A673 (cell line): ENCODE measurements at regions not wholly inside any gene's neighbourhood (a gene's known extent, or its start where the extent isn't known, plus 50 kb on each side); places are given as distances from the start of the nearest gene placed in this dataset.
"Not testable (repeated sequence)": the region's sequence is repeated elsewhere in the genome, so short reads cannot be mapped to it uniquely, and the experiment has no call there.

Source experiments
- BruUV-seq: library from RNA; stranded (reverse); fragments of 400-500 nt; replicated peaks from 2 replicates; lab custom pipeline; 2021; lab: Mats Ljungman, UMichigan
- CTCF ChIA-PET: fragments of 300-600 bp; sonication (Branson Sonifier 250); formaldehyde crosslinking; loops from one replicate; lab custom pipeline; 2022; ENCODE audit warnings: antibody characterized with exemption; lab: Charles Lee
- POLR2A ChIA-PET: fragments of 300-600 bp; sonication (Branson Sonifier 250); formaldehyde crosslinking; loops from one replicate; lab custom pipeline; 2022; ENCODE audit warnings: antibody characterized with exemption; ENCODE audit not compliant: low non-redundant PET; lab: Charles Lee
- DNase-seq: peaks from one replicate; pipeline ENCODE4 v3.0.0-alpha.2; 2015; ENCODE audit warnings: low spot score
- H3K27ac ChIP-seq: fragments of 200-600 bp; sonication (generic); 2 replicates; pipeline ENCODE4 v1.5.1; 2016; ENCODE audit warnings: mixed run types, low read depth, mild to moderate bottlenecking, mixed read lengths, antibody characterized with exemption, low read length; ENCODE audit not compliant: poor library complexity, severe bottlenecking
- H3K27me3 ChIP-seq: fragments of 200-600 bp; sonication (generic); replicated peaks from 2 replicates; pipeline ENCODE4 v1.6.1; 2017; ENCODE audit warnings: mixed run types, low read depth, mild to moderate bottlenecking, mixed read lengths, antibody characterized with exemption, low read length; ENCODE audit not compliant: insufficient read depth, poor library complexity
- H3K36me3 ChIP-seq: fragments of 200-600 bp; sonication (generic); 2 replicates; pipeline ENCODE4 v1.6.1; 2016; ENCODE audit warnings: mixed run types, mild to moderate bottlenecking, mixed read lengths, antibody characterized with exemption, low read length; ENCODE audit not compliant: insufficient read depth, poor library complexity, severe bottlenecking
- H3K4me1 ChIP-seq: fragments of 200-600 bp; sonication (generic); 2 replicates; pipeline ENCODE4 v1.6.1; 2017; ENCODE audit warnings: mixed run types, mild to moderate bottlenecking, mixed read lengths, antibody characterized with exemption, low read length; ENCODE audit not compliant: insufficient read depth, poor library complexity, severe bottlenecking
- H3K4me3 ChIP-seq: fragments of 200-600 bp; sonication (generic); 2 replicates; pipeline ENCODE4 v1.5.1; 2016; ENCODE audit warnings: low read depth, mixed run types, mild to moderate bottlenecking, mixed read lengths, low read length; ENCODE audit not compliant: poor library complexity, severe bottlenecking
- H3K9me3 ChIP-seq: fragments of 200-600 bp; sonication (generic); 2 replicates; pipeline ENCODE4 v1.6.1; 2016; ENCODE audit warnings: mixed run types, low read depth, mild to moderate bottlenecking, mixed read lengths, antibody characterized with exemption, low read length; ENCODE audit not compliant: poor library complexity, severe bottlenecking
- CTCF ChIP-seq: fragments of 300-800, 200-600 bp; sonication (generic); conservative IDR thresholded peaks from 2 replicates; pipeline ENCODE4 v1.5.1; 2017; ENCODE audit warnings: low read depth, mild to moderate bottlenecking, antibody characterized with exemption, low read length, moderate library complexity, mixed read lengths
- EZH2 ChIP-seq: fragments of 200-600 bp; sonication (generic); IDR thresholded peaks from 2 replicates; pipeline ENCODE4 v1.6.1; 2017; ENCODE audit warnings: borderline replicate concordance, low read depth, mild to moderate bottlenecking, mixed read lengths, antibody characterized with exemption, low read length; ENCODE audit not compliant: poor library complexity, severe bottlenecking
- intact Hi-C: fragments of 100-400 bp; cut with micrococcal nuclease; formaldehyde crosslinking; loops from one replicate; pipeline ENCODE4 v1.10.0; 2022; ENCODE audit not compliant: unreplicated experiment

GRCh38 chr7:86372262-86372661, 271.4 kb upstream of the GRM3 start:
- no TSS peak for BruUV-seq
- Histone ChIP-seq H3K27me3 (no peaks in the 10 kb centered on the region), H3K36me3 (no peaks in the 10 kb centered on the region), H3K4me3 (no peak overlapping the region), H3K4me1 (no peaks in the 10 kb centered on the region), H3K27ac (no peak overlapping the region), H3K9me3 (no peaks in the 10 kb centered on the region)
- CTCF ChIA-PET: no interaction called here
- TF ChIP-seq CTCF (no peak), EZH2 (no peak)
- POLR2A ChIA-PET: no interaction called here
- intact Hi-C loops: no loop called here
- no peak for DNase-seq

GRCh38 chr7:86366946-86367345, 276.8 kb upstream of the GRM3 start:
- Histone ChIP-seq H3K4me3 (no peak overlapping the region), H3K9me3 (no peaks in the 10 kb centered on the region), H3K4me1 (no peaks in the 10 kb centered on the region), H3K36me3 (no peaks in the 10 kb centered on the region), H3K27ac (no peak overlapping the region), H3K27me3 (no peaks in the 10 kb centered on the region)
- BruUV-seq: no TSS peak
- ChIA-PET POLR2A (no interaction called here), CTCF (no interaction called here)
- no peak for TF ChIP-seq CTCF
- TF ChIP-seq EZH2: no peak
- intact Hi-C loops: no loop called here
- DNase-seq: no peak

GRCh38 chr7:86340407-86340806, 303.3 kb upstream of the GRM3 start:
- H3K27ac ChIP-seq, BruUV-seq, H3K4me3 ChIP-seq, CTCF ChIA-PET, POLR2A ChIA-PET, H3K36me3 ChIP-seq, H3K9me3 ChIP-seq, H3K4me1 ChIP-seq, intact Hi-C loops, DNase-seq, H3K27me3 ChIP-seq: not testable (repeated sequence)

GRCh38 chr7:86339051-86339450, 304.7 kb upstream of the GRM3 start:
- ChIA-PET POLR2A (no interaction called here), CTCF (no interaction called here)
- Histone ChIP-seq H3K27ac (no peak overlapping the region), H3K4me3 (no peak overlapping the region), H3K9me3 (no peaks in the 10 kb centered on the region), H3K4me1 (no peaks in the 10 kb centered on the region), H3K36me3 (no peaks in the 10 kb centered on the region), H3K27me3 (no peaks in the 10 kb centered on the region)
- intact Hi-C loops: no loop called here
- BruUV-seq: no TSS peak
- no peak for DNase-seq
- TF ChIP-seq EZH2: no peak
- no peak for TF ChIP-seq CTCF
